ENCODE measurements at regions not wholly inside any gene's neighbourhood (a gene's known extent, or its start where the extent isn't known, plus 50 kb on each side); places are given as distances from the start of the nearest gene placed in this dataset.

GRCh38 chr17:74070374-74070773, 133.1 kb upstream of the RPL38 start:
- no peak overlapping the region for H3K4me3 ChIP-seq (ENCODE audit: low read depth, low read length)

DNA sequence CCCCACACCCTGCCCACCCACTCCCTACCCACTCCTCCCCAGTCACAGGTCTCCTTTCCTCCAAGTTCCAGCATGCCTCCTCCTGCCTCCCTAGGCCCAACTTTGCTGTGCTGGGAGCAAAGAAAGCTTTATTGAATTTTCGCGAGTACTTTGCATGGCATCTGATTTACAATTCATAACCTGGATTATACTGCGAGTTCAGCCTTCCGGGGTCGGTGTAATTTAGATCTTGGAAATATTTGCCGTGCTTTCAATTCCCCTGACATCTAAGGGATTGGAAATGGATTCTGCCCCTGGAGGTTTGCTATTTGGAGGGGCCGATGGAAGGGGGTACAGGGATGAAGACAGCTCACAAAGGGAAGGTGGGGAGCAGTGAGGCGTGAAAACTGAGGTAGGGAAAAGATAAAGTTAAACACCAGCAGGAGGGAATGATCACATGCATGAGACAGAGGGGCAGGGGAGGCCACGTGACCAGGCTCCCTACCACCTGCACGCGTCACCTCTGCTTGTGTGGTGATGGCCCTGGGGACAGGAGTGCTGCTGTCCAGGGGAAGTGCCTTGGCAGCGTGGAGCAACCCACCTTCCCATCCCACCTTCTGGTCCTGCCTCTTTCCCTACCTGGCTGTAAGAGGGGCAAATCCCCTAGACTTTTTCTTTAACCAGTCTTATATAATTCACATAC, 132.3 kb upstream of the RPL38 start:
- no peak overlapping the region for H3K4me3 ChIP-seq (ENCODE audit: low read depth, low read length)

GRCh38 chr17:74072340-74072739, 131.1 kb upstream of the RPL38 start:
- H3K4me3 ChIP-seq (ENCODE audit: low read depth, low read length): no peak overlapping the region

- no peak overlapping the region for H3K4me3 ChIP-seq (ENCODE audit: low read depth, low read length)
Measured at GRCh38 chr17:74076446-74076845, 127.0 kb upstream of the RPL38 start.

DNA sequence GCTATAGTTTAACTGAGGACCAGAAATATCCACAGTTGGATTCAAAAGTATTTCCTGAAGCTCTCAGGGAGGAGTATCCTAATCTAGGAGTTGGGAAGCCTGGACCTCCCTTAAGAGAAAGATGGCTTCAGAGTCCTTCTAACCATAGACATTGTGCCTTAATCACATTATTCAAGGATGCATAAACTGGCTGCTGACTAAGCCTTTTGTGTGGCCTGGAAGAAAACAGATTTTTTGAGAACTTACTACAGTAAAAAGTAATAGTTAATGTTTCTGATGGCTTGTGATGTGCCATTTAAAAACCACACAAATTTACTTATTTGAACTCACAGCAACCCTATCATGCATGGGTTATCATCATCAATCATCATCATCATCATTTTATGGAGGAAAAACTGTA, 126.2 kb upstream of the RPL38 start:
- no peak overlapping the region for H3K4me3 ChIP-seq (ENCODE audit: low read depth, low read length)

GRCh38 chr17:74078363-74078941, 125.0 kb upstream of the RPL38 start:
- H3K4me3 ChIP-seq (ENCODE audit: low read depth, low read length): no peak overlapping the region

DNA sequence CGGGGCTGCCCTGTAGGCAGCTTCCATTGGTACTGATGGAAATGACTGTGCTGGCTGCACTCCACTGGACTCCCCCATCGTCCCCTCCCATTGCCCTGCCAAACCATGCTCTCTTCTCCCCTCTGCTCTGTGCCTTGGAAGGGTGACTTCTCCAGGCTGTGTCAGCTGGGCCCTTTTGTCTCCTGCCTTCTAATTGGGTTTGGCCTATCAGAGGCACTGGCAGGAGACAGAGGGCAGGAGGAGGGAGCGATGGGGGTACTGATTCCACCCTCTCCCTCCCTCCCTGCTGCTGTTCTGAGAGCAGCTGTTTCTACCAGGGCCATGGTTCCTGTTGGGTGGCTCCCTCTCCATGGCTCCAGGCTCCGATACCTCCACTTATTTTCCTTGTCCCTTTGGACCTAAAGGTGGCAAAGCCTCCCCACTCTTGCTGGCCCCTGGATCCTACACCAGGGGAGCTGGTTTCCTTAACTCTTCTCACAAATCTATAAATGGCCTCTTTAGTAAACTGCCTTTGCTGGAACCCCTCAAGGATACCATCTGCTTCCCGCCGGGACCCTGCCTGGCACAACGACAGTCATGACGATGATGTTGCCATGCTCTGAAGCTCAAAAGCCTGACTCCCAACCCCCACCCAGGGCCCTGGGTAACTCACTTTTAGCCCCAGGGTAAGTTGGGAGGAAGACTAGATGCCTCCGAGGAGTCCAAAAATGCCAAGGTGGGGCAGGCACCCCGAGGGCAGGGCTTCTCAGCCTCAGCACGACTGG, 123.8 kb upstream of the RPL38 start:
- no peak overlapping the region for H3K4me3 ChIP-seq (ENCODE audit: low read depth, low read length)

GRCh38 chr17:74080656-74081582, 122.6 kb upstream of the RPL38 start:
- no peak overlapping the region for H3K4me3 ChIP-seq (ENCODE audit: low read depth, low read length)

- H3K4me3 ChIP-seq (ENCODE audit: low read depth, low read length): no peak overlapping the region
Measured at GRCh38 chr17:74082886-74083285, 120.6 kb upstream of the RPL38 start.

DNA sequence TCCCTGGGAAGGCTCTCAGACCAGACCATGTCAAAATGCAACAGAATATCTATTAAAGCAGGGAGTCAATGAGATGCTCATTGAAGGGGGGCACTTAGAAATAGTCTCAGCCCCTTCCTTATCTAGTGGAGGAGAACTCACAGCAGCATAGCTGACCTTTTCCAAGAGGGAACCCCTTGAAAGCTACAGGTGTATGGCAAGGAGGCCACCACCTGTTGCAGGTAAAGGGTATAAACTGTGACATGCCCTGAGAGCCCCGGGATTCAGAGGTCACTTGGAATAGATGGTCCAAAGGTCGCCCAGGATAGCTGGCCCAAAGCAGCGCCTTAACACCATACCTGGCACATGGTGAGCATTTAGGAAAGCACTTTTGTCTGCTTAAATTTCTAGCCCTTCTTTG, 120.2 kb upstream of the RPL38 start:
- no peak overlapping the region for H3K4me3 ChIP-seq (ENCODE audit: low read depth, low read length)

- H3K4me3 ChIP-seq (ENCODE audit: low read depth, low read length): no peak overlapping the region
Measured at GRCh38 chr17:74085434-74085833, 118.0 kb upstream of the RPL38 start.

- H3K4me3 ChIP-seq (ENCODE audit: low read depth, low read length): no peak overlapping the region
Measured at GRCh38 chr17:74087002-74087585, 116.4 kb upstream of the RPL38 start.

- H3K4me3 ChIP-seq (ENCODE audit: low read depth, low read length): no peak overlapping the region
Measured at GRCh38 chr17:74088285-74088933, 115.1 kb upstream of the RPL38 start.

DNA sequence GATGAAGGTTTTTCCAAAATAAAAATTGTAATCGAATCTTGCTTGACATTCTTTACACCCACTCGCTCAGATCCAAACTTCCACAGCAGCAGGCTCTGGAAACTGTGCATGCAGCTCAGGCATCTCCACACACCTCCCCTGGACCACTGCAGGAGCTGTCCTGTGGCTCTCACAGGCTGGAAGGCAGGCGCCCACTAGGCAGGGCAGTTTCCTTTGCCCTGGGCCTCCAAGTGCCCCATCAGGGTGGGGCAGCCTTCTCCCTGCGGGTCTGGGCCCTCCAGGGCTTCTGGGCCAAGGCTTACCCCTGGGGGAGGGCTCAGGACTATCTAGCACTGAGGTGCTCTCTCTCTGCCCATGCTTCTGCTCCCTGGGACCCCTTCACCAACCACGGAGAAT, 114.5 kb upstream of the RPL38 start:
- H3K4me3 ChIP-seq (ENCODE audit: low read depth, low read length): no peak overlapping the region

DNA sequence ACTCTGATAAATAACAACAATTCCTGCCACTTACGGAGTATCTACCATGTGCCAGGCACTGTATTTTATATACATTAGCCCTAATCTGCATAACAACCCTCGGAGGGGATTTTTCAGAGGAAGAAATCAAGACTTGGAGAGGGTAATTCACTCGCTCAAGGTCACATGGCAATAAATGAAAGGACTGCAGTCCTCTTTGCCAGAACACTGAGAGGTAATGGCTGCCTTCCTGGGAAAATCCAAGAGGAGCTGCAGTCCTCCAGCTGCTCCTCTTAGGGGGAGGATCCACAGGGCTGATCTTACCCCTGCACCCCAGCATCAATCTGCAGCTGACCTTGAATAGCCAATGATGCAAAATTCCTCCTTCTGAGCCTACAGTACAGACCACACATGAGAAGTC, 114.1 kb upstream of the RPL38 start:
- no peak overlapping the region for H3K4me3 ChIP-seq (ENCODE audit: low read depth, low read length)

- H3K4me3 ChIP-seq (ENCODE audit: low read depth, low read length): no peak overlapping the region
Measured at GRCh38 chr17:74089869-74090464, 113.5 kb upstream of the RPL38 start.

DNA sequence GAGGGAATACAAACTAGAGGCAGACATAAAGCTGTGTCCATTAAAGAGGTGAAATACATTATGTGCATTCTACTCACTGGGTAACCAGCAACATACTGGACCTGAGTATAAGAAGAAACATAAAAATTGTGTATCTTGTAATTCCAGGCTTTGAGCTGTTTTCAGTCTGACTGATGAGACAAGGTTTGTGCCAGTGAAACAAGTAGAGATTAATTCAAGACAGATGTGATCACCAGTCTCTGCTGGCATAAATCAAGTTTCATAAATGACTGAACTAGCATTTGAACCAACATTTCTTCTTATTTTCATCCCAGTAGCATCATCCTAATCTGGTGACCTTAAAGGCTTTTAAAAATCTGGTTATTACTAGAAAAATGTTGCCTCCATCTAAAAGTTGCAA, 108.8 kb upstream of the RPL38 start:
- H3K4me3 ChIP-seq (ENCODE audit: low read depth, low read length): no peak overlapping the region

DNA sequence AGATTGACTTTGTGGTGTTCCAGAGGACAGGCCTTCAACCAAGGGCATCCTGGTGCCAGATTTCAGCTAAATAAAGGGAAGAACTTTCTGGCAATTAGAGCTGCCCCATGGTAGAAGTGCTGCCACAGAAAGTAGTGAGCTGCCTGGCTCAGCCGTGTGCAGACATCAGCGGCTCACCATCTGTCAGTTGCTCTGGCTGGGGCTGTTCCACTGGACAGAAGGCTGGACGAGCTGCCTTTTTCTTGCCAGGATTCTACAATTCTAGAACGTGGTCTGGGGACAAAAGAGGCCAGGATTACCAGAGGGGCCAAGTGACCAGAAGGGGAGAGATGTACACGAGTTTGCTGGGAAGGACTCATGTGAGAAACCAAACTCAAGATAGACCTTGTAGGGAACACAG, 107.0 kb upstream of the RPL38 start:
- H3K4me3 ChIP-seq (ENCODE audit: low read depth, low read length): no peak overlapping the region

DNA sequence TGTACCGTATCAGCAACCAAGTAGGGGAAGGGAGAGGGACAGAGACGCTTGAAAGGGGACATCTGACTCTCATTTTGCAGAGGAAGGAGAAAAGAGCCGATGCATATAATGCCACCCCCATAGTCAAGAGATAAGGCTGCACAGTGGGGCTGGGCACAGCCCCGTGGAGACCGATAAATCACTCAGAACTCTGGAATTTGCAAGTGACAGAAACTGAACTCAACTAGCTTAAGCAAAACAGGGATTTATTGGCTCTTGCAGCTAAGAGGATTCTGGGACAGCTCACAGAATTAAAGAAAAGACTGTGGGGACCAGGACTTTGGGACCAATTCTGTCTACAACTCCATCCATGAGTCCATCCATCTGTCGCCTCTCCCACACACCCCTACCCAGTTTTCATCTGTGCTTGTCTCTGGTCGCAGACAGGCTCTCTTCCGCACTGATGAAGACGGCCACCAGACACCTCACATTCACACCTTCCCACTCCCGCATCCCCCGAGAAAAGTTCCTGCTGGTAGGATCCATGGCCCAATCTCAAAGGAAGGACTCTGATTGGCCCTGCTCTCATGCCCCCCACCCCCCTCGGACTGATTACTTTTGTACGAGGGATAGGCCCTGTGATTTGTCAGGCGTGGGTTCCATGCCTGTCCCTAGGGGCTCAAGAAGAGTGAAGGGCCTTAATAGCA, 105.9 kb upstream of the RPL38 start:
- H3K4me3 ChIP-seq (ENCODE audit: low read depth, low read length): no peak overlapping the region
